Nephron (organoid): ENCODE measurements at regions not wholly inside any gene's neighbourhood (a gene's known extent, or its start where the extent isn't known, plus 50 kb on each side); places are given as distances from the start of the nearest gene placed in this dataset.
A peak's percentile ranks its signal among the peaks of the same experiment; 100 is the strongest.

Experiments
- H3K27ac Mint-ChIP-seq, 3 experiments: 2 replicates each; pipeline ENCODE4 v1.8.0; 2020; ENCODE audit warnings: mixed read lengths in 3 of 3, mild to moderate bottlenecking in 2 of 3, moderate library complexity in 1 of 3
- H3K27me3 Mint-ChIP-seq: 2 replicates; pipeline ENCODE4 v1.8.0; 2021; ENCODE audit warnings: low read depth, mild to moderate bottlenecking, moderate library complexity, mixed read lengths
- H3K36me3 Mint-ChIP-seq: 2 replicates; pipeline ENCODE4 v1.8.0; 2020; ENCODE audit warnings: low read depth, mixed read lengths
- H3K4me1 Mint-ChIP-seq: 2 replicates; pipeline ENCODE4 v1.8.0; 2020; ENCODE audit warnings: mixed read lengths
- H3K4me3 Mint-ChIP-seq, 3 experiments: 2 replicates each; pipeline ENCODE4 v1.8.0; 2020; ENCODE audit warnings: mild to moderate bottlenecking in 3 of 3, mixed read lengths in 3 of 3, moderate library complexity in 2 of 3
- H3K9me3 Mint-ChIP-seq: 2 replicates; pipeline ENCODE4 v1.8.0; 2020; ENCODE audit warnings: mixed read lengths
- TF ChIP-seq, protein P1 (sequence below), 3 experiments: fragments of 200-600 bp; sonication (generic); IDR thresholded peaks; one replicate each; pipeline ENCODE4 v1.5.0; 2021; ENCODE audit warnings: antibody characterized with exemption in 3 of 3; ENCODE audit not compliant: unreplicated experiment in 3 of 3

- H3K4me1 Mint-ChIP-seq, result peaks cover 9% of the 10 kb centered on the region
- no peak overlapping the region for H3K4me3 Mint-ChIP-seq
Observed at GRCh38 chr7:138377306-138377705, 82.8 kb upstream of the TRIM24 start.

DNA sequence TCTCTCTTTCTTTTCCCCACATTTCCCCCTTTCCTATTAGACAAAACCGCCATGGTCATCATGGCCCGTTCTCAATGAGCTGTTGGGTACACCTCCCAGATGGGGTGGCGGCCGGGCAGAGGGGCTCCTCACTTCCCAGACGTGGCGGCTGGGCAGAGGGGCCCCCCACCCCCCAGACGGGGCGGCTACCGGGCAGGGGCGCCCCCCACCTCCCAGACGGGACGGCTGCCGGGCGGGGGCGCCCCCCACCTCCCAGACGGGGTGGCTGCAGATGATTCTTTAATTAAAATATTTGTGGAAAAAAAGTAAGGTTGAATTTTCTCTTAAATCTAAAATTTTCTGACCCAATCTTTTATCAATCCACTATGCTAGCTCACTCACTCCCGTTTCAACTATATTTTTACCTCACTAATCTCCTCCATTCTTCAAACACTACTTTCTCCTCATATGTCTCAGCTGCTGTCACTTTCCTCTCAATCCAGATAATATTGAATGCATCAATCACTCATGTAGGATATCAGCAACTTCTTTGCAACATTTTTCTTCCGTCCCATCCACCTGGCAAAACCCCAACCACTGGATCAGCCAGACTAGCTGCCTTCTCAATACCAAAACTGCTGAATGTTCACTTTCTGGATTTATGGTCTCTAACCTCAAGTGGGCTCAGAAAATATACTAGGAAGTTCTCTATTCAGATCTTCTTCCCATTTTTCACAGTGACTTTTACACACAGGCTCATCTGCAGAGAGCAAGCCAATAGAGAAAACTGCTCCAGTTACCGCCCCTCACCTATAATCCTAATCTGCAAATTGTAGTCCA, 81.1 kb upstream of the TRIM24 start:
- H3K27ac Mint-ChIP-seq, result peak overlapping the region in 2 of 3 experiments; percentile 58 to 64
- peaks cover 3% of the 10 kb centered on the region for H3K36me3 Mint-ChIP-seq
- H3K9me3 Mint-ChIP-seq, result peaks cover 7% of the 10 kb centered on the region
- H3K4me1 Mint-ChIP-seq, result peaks cover 19% of the 10 kb centered on the region
- H3K27me3 Mint-ChIP-seq, result no peaks in the 10 kb centered on the region
- TF ChIP-seq, protein P1, sequence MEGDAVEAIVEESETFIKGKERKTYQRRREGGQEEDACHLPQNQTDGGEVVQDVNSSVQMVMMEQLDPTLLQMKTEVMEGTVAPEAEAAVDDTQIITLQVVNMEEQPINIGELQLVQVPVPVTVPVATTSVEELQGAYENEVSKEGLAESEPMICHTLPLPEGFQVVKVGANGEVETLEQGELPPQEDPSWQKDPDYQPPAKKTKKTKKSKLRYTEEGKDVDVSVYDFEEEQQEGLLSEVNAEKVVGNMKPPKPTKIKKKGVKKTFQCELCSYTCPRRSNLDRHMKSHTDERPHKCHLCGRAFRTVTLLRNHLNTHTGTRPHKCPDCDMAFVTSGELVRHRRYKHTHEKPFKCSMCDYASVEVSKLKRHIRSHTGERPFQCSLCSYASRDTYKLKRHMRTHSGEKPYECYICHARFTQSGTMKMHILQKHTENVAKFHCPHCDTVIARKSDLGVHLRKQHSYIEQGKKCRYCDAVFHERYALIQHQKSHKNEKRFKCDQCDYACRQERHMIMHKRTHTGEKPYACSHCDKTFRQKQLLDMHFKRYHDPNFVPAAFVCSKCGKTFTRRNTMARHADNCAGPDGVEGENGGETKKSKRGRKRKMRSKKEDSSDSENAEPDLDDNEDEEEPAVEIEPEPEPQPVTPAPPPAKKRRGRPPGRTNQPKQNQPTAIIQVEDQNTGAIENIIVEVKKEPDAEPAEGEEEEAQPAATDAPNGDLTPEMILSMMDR (IDR thresholded peaks at IDR 0.05; ENCODE audit: unreplicated experiment in 3 of 3), result no peak
- no peak overlapping the region for H3K4me3 Mint-ChIP-seq

More at GRCh38 chr7:138377306-138377705, 82.8 kb upstream of the TRIM24 start:
- TF ChIP-seq, protein P1 (IDR thresholded peaks at IDR 0.05; ENCODE audit: unreplicated experiment in 3 of 3), result no peak
- peaks cover 3% of the 10 kb centered on the region for H3K36me3 Mint-ChIP-seq
- H3K9me3 Mint-ChIP-seq, result peaks cover 7% of the 10 kb centered on the region
- peak overlapping the region in 2 of 3 experiments; percentile 10 to 65 for H3K27ac Mint-ChIP-seq
- H3K27me3 Mint-ChIP-seq, result no peaks in the 10 kb centered on the region

GRCh38 chr7:138382862-138383565, 77.0 kb upstream of the TRIM24 start:
- Mint-ChIP-seq H3K4me1 (peaks cover 23% of the 10 kb centered on the region), H3K27ac (peak overlapping the region; percentile 85 to 97 (median 90)), H3K4me3 (no peak overlapping the region), H3K9me3 (peaks cover 4% of the 10 kb centered on the region), H3K36me3 (peaks cover 3% of the 10 kb centered on the region), H3K27me3 (no peaks in the 10 kb centered on the region)
- TF ChIP-seq, protein P1 (IDR thresholded peaks at IDR 0.05; ENCODE audit: unreplicated experiment in 3 of 3), result no peak

GRCh38 chr7:138386821-138387220, 73.2 kb upstream of the TRIM24 start:
- TF ChIP-seq, protein P1 (IDR thresholded peaks at IDR 0.05; ENCODE audit: unreplicated experiment in 3 of 3), result no peak
- no peaks in the 10 kb centered on the region for H3K36me3 Mint-ChIP-seq
- no peak overlapping the region for H3K27ac Mint-ChIP-seq
- H3K27me3 Mint-ChIP-seq, result no peaks in the 10 kb centered on the region
- peaks cover 20% of the 10 kb centered on the region for H3K4me1 Mint-ChIP-seq
- no peak overlapping the region for H3K4me3 Mint-ChIP-seq
- H3K9me3 Mint-ChIP-seq, result no peaks in the 10 kb centered on the region

DNA sequence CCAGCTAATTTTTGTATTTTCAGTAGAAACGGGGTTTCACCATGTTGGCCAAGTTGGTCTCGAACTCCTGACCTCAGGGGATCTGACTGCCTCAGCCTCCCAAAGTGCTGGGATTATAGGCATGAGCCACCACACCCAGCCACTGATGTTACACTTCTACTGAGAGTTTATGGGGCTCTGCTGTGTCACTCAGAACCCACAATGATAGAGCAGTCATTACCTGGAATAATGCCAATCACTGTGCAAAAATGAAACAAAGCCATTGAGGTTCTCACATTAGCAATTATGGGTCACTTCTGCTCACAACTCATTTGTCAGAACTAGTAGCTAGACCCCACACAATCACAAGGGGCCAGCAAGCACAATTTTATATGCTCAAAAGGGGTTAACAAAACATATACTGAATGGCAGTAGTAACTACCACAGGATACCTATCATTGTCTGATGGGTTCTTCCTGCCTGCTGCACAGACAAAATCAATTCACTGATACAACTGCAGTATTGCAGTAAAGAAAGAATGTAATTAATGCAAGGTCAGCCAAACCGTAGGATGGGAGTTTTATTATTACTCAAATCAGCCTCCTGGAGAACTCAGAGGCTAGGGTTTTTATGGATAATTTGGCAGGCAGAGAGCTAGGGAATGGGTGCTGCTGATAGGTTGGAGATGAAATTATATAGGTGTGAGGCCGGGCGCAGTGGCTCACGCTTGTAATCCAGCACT, 72.1 kb upstream of the TRIM24 start:
- H3K9me3 Mint-ChIP-seq, result no peaks in the 10 kb centered on the region
- no peaks in the 10 kb centered on the region for H3K36me3 Mint-ChIP-seq
- no peaks in the 10 kb centered on the region for H3K27me3 Mint-ChIP-seq
- H3K27ac Mint-ChIP-seq, result peak overlapping the region in 1 of 3 experiments; percentile 93
- no peak overlapping the region for H3K4me3 Mint-ChIP-seq
- H3K4me1 Mint-ChIP-seq, result peaks cover 18% of the 10 kb centered on the region
- TF ChIP-seq, protein P1 (IDR thresholded peaks at IDR 0.05; ENCODE audit: unreplicated experiment in 3 of 3), result no peak
